ENCODE measurements at regions not wholly inside any gene's neighbourhood (a gene's known extent, or its start where the extent isn't known, plus 50 kb on each side); places are given as distances from the start of the nearest gene placed in this dataset.

DNA sequence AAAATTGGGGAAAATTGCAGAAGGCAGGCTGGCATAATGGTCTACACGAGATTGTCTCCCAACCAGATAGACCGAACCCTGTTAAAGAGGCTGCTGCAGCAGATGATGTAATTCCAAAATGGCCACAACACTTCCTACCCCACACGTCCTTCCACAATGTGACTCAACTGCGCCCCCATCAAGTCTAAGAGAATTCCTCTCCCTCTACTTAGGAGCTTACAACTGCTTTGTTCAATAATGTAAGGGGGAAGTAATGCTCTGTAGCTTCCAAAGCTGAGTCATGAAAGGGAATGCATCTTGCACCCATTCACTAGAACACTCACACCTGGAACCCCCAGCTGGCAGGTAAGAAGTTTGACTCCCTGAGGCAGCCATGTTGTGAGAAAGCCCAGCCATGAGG is 117.8 kb upstream of the IRS2 start:
- no peaks in the 10 kb centered on the region for H3K9me3 ChIP-seq (replicated peaks; ENCODE audit: control insufficient read depth, insufficient read depth, low read depth, low read length)
- H4K20me1 ChIP-seq (replicated peaks; ENCODE audit: control insufficient read depth, insufficient read depth, low read length) = no peaks in the 10 kb centered on the region
- WGBS (ENCODE audit: insufficient coverage, low coverage, missing lambda C conversion rate) = 3% methylated on average over 4 of the region's 4 CpGs
- H3K4me1 ChIP-seq (replicated peaks in 1 of 2; ENCODE audit: control insufficient read depth in 2 of 2, insufficient read depth in 2 of 2, low read length in 2 of 2) = no peaks in the 10 kb centered on the region
- H3K36me3 ChIP-seq (ENCODE audit: control insufficient read depth, insufficient read depth, low read length) = no peaks in the 10 kb centered on the region
- ATAC-seq (peak; percentile 95), DNase-seq (ENCODE audit: extremely low read depth in 1 of 4, low spot score in 3 of 4) (peak; percentile 16 to 53 (median 19)), FAIRE-seq (no peak)
- H3K79me2 ChIP-seq (ENCODE audit: control insufficient read depth, insufficient read depth, low read length) = no peaks in the 10 kb centered on the region
- in situ Hi-C loops (cut with MboI) (no loop called here), intact Hi-C loops (cut with micrococcal nuclease) (no loop called here)
- H3K4me3 ChIP-seq = no peak overlapping the region
- no peak overlapping the region for H3K4me2 ChIP-seq (ENCODE audit: insufficient read depth, low read length)
- no peak overlapping the region for H3K27ac ChIP-seq (ENCODE audit: extremely low read depth, low read depth, low read length)
- no TSS peak for BruUV-seq (replicated peaks)
- no peaks in the 10 kb centered on the region for H3K9me1 ChIP-seq (ENCODE audit: control insufficient read depth, insufficient read depth, low read length)
- ChIA-PET CTCF (ENCODE audit: low intra/inter-chr PET ratio) (no interaction called here), POLR2A (no interaction called here)
- H3K27me3 ChIP-seq (ENCODE audit: control insufficient read depth in 2 of 2, insufficient read depth in 2 of 2, low read length in 2 of 2) = no peaks in the 10 kb centered on the region
- H2AFZ ChIP-seq (ENCODE audit: low read depth, low read length) = no peak overlapping the region
- H3K9ac ChIP-seq (ENCODE audit: insufficient read depth in 1 of 2, low read depth in 2 of 2, low read length in 2 of 2) = no peak overlapping the region
- TF ChIP-seq ESRRA (IDR thresholded peaks at IDR 0.05; ENCODE audit: borderline replicate concordance, low read depth) = no peak
- no peak for TF ChIP-seq PHB2 (IDR thresholded peaks at IDR 0.05; ENCODE audit: low read depth)
- no peak for TF ChIP-seq ATF2 (CRISPR knock-in tag; IDR thresholded peaks at IDR 0.05)
- TF ChIP-seq, protein P1, sequence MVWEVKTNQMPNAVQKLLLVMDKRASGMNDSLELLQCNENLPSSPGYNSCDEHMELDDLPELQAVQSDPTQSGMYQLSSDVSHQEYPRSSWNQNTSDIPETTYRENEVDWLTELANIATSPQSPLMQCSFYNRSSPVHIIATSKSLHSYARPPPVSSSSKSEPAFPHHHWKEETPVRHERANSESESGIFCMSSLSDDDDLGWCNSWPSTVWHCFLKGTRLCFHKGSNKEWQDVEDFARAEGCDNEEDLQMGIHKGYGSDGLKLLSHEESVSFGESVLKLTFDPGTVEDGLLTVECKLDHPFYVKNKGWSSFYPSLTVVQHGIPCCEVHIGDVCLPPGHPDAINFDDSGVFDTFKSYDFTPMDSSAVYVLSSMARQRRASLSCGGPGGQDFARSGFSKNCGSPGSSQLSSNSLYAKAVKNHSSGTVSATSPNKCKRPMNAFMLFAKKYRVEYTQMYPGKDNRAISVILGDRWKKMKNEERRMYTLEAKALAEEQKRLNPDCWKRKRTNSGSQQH (CRISPR knock-in tag; IDR thresholded peaks at IDR 0.05) = no peak
- TF ChIP-seq ADNP (tag; IDR thresholded peaks at IDR 0.05) = no peak
- TF ChIP-seq, protein P2, sequence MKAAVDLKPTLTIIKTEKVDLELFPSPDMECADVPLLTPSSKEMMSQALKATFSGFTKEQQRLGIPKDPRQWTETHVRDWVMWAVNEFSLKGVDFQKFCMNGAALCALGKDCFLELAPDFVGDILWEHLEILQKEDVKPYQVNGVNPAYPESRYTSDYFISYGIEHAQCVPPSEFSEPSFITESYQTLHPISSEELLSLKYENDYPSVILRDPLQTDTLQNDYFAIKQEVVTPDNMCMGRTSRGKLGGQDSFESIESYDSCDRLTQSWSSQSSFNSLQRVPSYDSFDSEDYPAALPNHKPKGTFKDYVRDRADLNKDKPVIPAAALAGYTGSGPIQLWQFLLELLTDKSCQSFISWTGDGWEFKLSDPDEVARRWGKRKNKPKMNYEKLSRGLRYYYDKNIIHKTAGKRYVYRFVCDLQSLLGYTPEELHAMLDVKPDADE (conservative IDR thresholded peaks at IDR 0.05; ENCODE audit: control insufficient read depth, low read depth, low read length) = no peak
- no peak for TF ChIP-seq RBM14 (IDR thresholded peaks at IDR 0.05; ENCODE audit: borderline replicate concordance, insufficient read depth, low read depth, low read length)
- TF ChIP-seq NRF1 (conservative IDR thresholded peaks at IDR 0.05 in 1 of 2, IDR thresholded peaks at IDR 0.05 in 1 of 2) = no peak
- TF ChIP-seq ZKSCAN3 (CRISPR knock-in tag; IDR thresholded peaks at IDR 0.05) = no peak
- TF ChIP-seq ZNF316 (IDR thresholded peaks at IDR 0.05) = no peak
- no peak for TF ChIP-seq HDAC6 (IDR thresholded peaks at IDR 0.05; ENCODE audit: low read depth, low read length)
- TF ChIP-seq PHF21A (IDR thresholded peaks at IDR 0.05; ENCODE audit: borderline replicate concordance, low read depth) = no peak
- peak; percentile 48; the same call in 1 of the 2 replicates for TF ChIP-seq JUND (IDR thresholded peaks at IDR 0.05; ENCODE audit: borderline replicate concordance, low read depth, low read length)
- peak; percentile 41; the same call in 1 of the 3 replicates for TF ChIP-seq JUND (tag; IDR thresholded peaks at IDR 0.05; ENCODE audit: borderline replicate concordance, low read depth, low read length)
- peak; percentile 77 for TF ChIP-seq MYC (IDR thresholded peaks at IDR 0.05; ENCODE audit: low read depth, low read length)
- no peak for TF ChIP-seq MYC (CRISPR knock-in tag; IDR thresholded peaks at IDR 0.05; ENCODE audit: borderline replicate concordance, low read depth)
- TF ChIP-seq ZNF212 (CRISPR knock-in tag; IDR thresholded peaks at IDR 0.05) = no peak
- no peak for TF ChIP-seq SNIP1 (IDR thresholded peaks at IDR 0.05; ENCODE audit: low read depth)
- no peak for TF ChIP-seq POU5F1 (IDR thresholded peaks at IDR 0.05; ENCODE audit: borderline replicate concordance, low read depth, low read length, partially characterized antibody)
- TF ChIP-seq TCF3 (CRISPR knock-in tag; IDR thresholded peaks at IDR 0.05) = no peak
- no peak for TF ChIP-seq NCOA2 (IDR thresholded peaks at IDR 0.05; ENCODE audit: partially characterized antibody in 2 of 2)
- TF ChIP-seq SMARCC2 (IDR thresholded peaks at IDR 0.05; ENCODE audit: low read depth) = no peak
- no peak for TF ChIP-seq SMAD2 (IDR thresholded peaks at IDR 0.05; ENCODE audit: low read depth, low read length)
